Immature natural killer cell (primary cell): ENCODE measurements at regions not wholly inside any gene's neighbourhood (a gene's known extent, or its start where the extent isn't known, plus 50 kb on each side); places are given as distances from the start of the nearest gene placed in this dataset.
A peak's percentile ranks its signal among the peaks of the same experiment; 100 is the strongest.

Source experiments
- DNase-seq, 3 donors: peaks; one replicate each; pipeline ENCODE4 v3.0.0; 2022; ENCODE audit warnings: mixed read lengths in 1 of 3
- H3K27ac Mint-ChIP-seq, 6 donors: one replicate each; pipeline ENCODE4 v1.8.0; 2020; ENCODE audit warnings: mixed read lengths in 6 of 6, mild to moderate bottlenecking in 5 of 6, inconsistent platforms in 4 of 6, moderate library complexity in 3 of 6
- H3K27me3 Mint-ChIP-seq, 3 donors: one replicate each; pipeline ENCODE4 v1.8.0; 2020 to 2021; ENCODE audit warnings: low read depth in 3 of 3, mild to moderate bottlenecking in 3 of 3, mixed read lengths in 3 of 3, moderate library complexity in 3 of 3, inconsistent platforms in 1 of 3
- H3K36me3 Mint-ChIP-seq, 3 donors: one replicate each; pipeline ENCODE4 v1.8.0; 2020; ENCODE audit warnings: mixed read lengths in 3 of 3, inconsistent platforms in 2 of 3, mild to moderate bottlenecking in 2 of 3
- H3K4me1 Mint-ChIP-seq, 2 donors: one replicate each; pipeline ENCODE4 v1.8.0; 2020; ENCODE audit warnings: inconsistent platforms in 2 of 2, mild to moderate bottlenecking in 2 of 2, mixed read lengths in 2 of 2, moderate library complexity in 1 of 2
- H3K4me3 Mint-ChIP-seq, 5 donors: one replicate each; pipeline ENCODE4 v1.8.0; 2020; ENCODE audit warnings: mild to moderate bottlenecking in 5 of 5, mixed read lengths in 5 of 5, inconsistent platforms in 3 of 5, moderate library complexity in 3 of 5
- H3K9me3 Mint-ChIP-seq, 6 donors: one replicate each; pipeline ENCODE4 v1.8.0; 2020; ENCODE audit warnings: mild to moderate bottlenecking in 6 of 6, mixed read lengths in 6 of 6, inconsistent platforms in 4 of 6, moderate library complexity in 3 of 6

DNA sequence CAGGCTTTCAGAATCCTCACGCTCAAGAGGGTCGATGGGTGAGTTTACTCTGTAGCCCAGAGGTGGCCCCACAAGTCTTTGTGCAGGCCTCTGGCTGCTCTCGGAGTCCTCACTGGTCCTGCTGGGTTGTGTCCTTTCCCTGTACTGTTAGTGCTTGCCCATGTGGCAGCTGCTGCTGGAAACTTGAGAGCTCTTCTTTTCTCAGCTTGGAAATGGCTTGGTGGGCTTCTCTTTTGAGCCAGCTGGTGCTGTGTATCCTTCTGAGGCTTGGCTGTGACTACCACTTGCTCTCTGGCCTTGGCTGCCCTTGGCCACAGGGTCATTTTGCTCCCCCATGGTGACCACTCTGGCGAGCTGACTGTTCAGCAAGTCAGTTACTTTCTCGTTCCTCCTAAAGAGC is 82.2 kb upstream of the LMO4 start:
- Mint-ChIP-seq H3K27ac (no peak overlapping the region), H3K4me1 (no peaks in the 10 kb centered on the region), H3K9me3 (peaks cover 0 to 3% (median 0%) of the 10 kb centered on the region in 6 donors), H3K4me3 (no peak overlapping the region), H3K36me3 (peaks cover 0 to 4% (median 0%) of the 10 kb centered on the region in 3 donors), H3K27me3 (peaks cover 2 to 6% (median 2%) of the 10 kb centered on the region in 3 donors)
- DNase-seq, result no peak

- peaks cover 0 to 3% (median 0%) of the 10 kb centered on the region in 6 donors for H3K9me3 Mint-ChIP-seq
- H3K36me3 Mint-ChIP-seq, result peaks cover 0 to 4% (median 0%) of the 10 kb centered on the region in 3 donors
- H3K4me1 Mint-ChIP-seq, result no peaks in the 10 kb centered on the region
- H3K27ac Mint-ChIP-seq, result no peak overlapping the region
- H3K27me3 Mint-ChIP-seq, result peaks cover 3 to 9% (median 6%) of the 10 kb centered on the region in 3 donors
- DNase-seq, result no peak
- no peak overlapping the region for H3K4me3 Mint-ChIP-seq
Measured at GRCh38 chr1:87249803-87250202, 78.9 kb upstream of the LMO4 start.

DNA sequence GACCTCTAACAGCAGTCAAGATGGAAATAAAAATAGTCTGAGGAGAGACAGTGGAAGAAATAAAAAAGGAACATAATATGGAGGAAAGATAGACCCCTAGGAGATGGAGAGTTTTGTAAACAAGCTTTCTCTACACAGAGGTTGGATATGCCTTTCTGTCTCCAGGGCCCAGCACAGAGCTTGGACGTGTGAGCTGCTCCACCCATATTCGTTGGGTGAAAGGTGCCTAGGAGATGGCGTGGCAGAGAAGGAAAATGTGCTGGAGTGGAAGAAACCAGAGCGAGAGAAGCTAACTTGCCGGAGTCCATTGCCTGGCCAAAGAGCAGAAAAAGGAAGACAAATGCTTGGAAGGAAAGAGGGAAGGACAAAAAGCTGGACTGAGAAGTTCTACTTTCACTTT is 78.3 kb upstream of the LMO4 start:
- no peak overlapping the region for H3K4me3 Mint-ChIP-seq
- no peak overlapping the region for H3K27ac Mint-ChIP-seq
- peaks cover 3 to 9% (median 6%) of the 10 kb centered on the region in 3 donors for H3K27me3 Mint-ChIP-seq
- no peak for DNase-seq
- H3K9me3 Mint-ChIP-seq, result peaks cover 0 to 3% (median 0%) of the 10 kb centered on the region in 6 donors
- H3K4me1 Mint-ChIP-seq, result no peaks in the 10 kb centered on the region
- H3K36me3 Mint-ChIP-seq, result peaks cover 0 to 4% (median 0%) of the 10 kb centered on the region in 3 donors

DNA sequence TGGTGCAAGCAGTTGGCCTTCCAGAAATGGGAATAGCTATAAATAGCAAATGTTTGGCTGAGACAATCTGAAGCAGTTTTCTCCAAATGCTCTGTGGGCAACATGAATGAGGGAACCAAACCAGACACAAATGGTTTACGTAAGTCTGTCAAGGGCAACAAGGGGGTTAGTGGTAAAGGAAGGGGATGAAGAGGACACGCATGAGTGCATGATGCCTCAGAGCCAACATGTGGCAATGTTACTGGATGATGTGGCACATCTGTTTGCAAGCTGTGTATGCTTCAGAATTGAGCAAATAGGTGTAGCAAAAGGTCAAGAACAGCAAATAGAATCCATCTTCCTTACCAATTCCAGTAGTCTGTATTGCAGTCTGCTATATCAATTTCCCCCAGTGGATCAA is 76.3 kb upstream of the LMO4 start:
- Mint-ChIP-seq H3K27ac (no peak overlapping the region), H3K27me3 (peaks cover 3 to 12% (median 4%) of the 10 kb centered on the region in 3 donors)

GRCh38 chr1:87262688-87263087 is 66.0 kb upstream of the LMO4 start:
- Mint-ChIP-seq H3K27ac (no peak overlapping the region), H3K4me3 (no peak overlapping the region), H3K27me3 (peaks cover 0 to 5% (median 2%) of the 10 kb centered on the region in 3 donors), H3K4me1 (no peaks in the 10 kb centered on the region), H3K9me3 (peaks cover 0 to 3% (median 0%) of the 10 kb centered on the region in 6 donors), H3K36me3 (no peaks in the 10 kb centered on the region)
- DNase-seq, result no peak

More for the DNA sequence above, 76.3 kb upstream of the LMO4 start:
- H3K36me3 Mint-ChIP-seq, result peaks cover 0 to 4% (median 0%) of the 10 kb centered on the region in 3 donors
- no peak overlapping the region for H3K4me3 Mint-ChIP-seq
- no peaks in the 10 kb centered on the region for H3K4me1 Mint-ChIP-seq
- DNase-seq, result no peak
- no peaks in the 10 kb centered on the region for H3K9me3 Mint-ChIP-seq

DNA sequence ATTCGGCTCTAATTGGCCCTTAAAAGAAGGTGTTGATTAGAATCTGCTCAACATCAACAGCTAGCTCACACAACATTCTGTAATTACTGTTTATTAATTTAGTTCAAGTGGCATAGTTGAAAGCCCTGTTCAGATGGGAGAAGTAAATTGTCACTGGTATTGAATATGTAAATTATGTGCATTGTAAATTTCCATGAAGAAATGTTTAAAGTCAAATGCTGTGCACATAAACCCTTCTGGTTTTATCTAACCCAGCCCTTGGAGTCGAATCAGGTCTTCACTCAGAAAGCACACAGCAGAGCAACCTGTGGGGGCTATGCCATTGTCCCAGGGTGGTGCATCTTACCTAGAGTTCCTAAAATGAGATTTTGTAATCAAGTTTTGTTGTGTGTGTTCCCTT is 65.4 kb upstream of the LMO4 start:
- Mint-ChIP-seq H3K4me1 (no peaks in the 10 kb centered on the region), H3K36me3 (no peaks in the 10 kb centered on the region), H3K9me3 (peaks cover 0 to 4% (median 0%) of the 10 kb centered on the region in 6 donors), H3K27ac (no peak overlapping the region), H3K27me3 (peaks cover 0 to 2% (median 0%) of the 10 kb centered on the region in 3 donors), H3K4me3 (no peak overlapping the region)
- no peak for DNase-seq

GRCh38 chr1:87263785-87264184 is 64.9 kb upstream of the LMO4 start:
- H3K27ac Mint-ChIP-seq, result no peak overlapping the region

DNA sequence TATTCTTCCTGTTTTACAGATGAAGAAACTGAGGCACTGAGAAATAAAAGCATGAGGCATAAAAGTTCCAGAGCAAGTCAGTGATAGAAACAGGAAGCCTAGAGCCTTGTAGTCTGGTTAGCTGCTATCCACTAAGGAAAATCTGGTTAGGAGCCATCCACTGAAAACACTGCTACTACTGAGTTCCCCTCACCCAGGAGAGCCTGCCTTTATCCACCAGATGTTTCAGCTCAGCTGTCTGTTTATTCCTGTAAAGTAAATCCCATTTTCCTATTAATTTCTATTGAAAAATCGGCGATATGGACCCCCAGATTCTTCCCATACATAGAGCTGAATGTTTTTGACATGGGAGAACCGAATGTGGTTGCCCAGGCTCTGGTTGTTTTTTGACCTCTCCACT is 63.7 kb upstream of the LMO4 start:
- Mint-ChIP-seq H3K4me1 (no peaks in the 10 kb centered on the region), H3K9me3 (peaks cover 0 to 3% (median 0%) of the 10 kb centered on the region in 6 donors), H3K36me3 (no peaks in the 10 kb centered on the region), H3K27ac (no peak overlapping the region), H3K27me3 (peaks cover 0 to 2% (median 0%) of the 10 kb centered on the region in 3 donors), H3K4me3 (no peak overlapping the region)
- DNase-seq, result no peak

More at GRCh38 chr1:87263785-87264184, 64.9 kb upstream of the LMO4 start:
- H3K27me3 Mint-ChIP-seq, result peaks cover 0 to 2% (median 0%) of the 10 kb centered on the region in 3 donors
- peaks cover 0 to 5% (median 0%) of the 10 kb centered on the region in 6 donors for H3K9me3 Mint-ChIP-seq
- DNase-seq, result no peak
- no peaks in the 10 kb centered on the region for H3K36me3 Mint-ChIP-seq
- no peak overlapping the region for H3K4me3 Mint-ChIP-seq
- no peaks in the 10 kb centered on the region for H3K4me1 Mint-ChIP-seq

DNA sequence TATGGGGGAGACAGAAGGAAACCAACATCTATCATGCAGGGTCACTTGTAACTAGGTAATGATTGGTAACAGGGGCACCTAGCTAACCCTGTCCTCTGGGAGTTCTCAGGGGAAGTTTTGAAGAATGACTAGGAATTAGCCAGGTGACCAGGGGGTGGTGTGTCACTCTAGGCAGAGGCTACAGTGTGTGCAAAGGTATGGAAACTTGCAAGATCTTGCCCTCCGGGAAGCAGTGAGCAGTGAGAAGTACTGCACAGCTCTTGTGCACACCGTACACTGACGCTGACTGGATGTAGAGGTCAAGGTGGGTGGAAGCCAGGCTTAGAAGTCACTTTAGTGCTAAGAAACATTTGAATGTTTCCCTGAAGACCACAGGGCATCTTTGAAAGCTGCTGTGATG is 62.9 kb upstream of the LMO4 start:
- Mint-ChIP-seq H3K36me3 (no peaks in the 10 kb centered on the region), H3K4me3 (no peak overlapping the region), H3K4me1 (no peaks in the 10 kb centered on the region), H3K27ac (no peak overlapping the region), H3K9me3 (peaks cover 0 to 3% (median 0%) of the 10 kb centered on the region in 6 donors), H3K27me3 (peaks cover 0 to 2% (median 0%) of the 10 kb centered on the region in 3 donors)
- no peak for DNase-seq

DNA sequence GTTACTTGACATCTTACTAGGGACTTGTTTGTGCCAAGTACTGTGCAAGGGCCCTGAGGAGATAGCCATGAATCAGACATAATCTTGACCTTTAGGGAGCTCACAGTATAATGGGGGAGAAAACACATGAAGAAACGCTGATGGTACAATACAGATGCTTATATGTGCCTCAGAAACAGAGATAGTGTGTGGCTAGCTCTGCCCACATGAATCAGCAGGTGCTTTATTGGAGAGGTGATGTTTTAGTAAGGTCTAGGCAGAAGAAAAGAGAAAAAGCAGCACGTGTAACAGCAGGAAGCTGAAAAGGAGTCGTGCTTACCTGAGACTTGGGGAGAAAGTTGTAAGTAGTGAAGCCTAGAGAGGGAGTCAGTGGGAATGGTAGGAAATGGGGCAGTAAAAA is 60.6 kb upstream of the LMO4 start:
- H3K27me3 Mint-ChIP-seq, result peaks cover 2 to 4% (median 2%) of the 10 kb centered on the region in 3 donors

DNA sequence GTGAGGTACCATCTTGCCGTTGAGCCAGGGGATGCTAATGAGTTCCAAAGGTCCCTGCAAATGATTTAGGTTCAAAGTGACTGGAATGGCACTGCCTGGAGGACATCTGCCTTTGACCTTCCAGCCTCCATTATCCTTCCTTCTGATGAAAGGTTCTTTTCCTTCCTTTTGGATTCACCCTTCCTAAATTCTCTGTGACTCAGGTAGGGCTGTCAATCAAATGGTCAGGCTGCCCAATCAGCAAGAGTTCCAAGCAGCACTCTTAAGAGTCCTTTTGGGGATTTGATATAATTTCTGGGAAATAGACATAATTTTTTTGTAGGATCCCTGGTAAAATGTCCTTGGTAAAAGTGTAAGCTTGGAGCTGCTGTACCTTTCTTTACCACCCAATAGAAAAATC is 58.8 kb upstream of the LMO4 start:
- H3K4me3 Mint-ChIP-seq, result no peak overlapping the region
- H3K27ac Mint-ChIP-seq, result no peak overlapping the region
- DNase-seq, result no peak
- H3K27me3 Mint-ChIP-seq, result peaks cover 2 to 9% (median 2%) of the 10 kb centered on the region in 3 donors
- no peaks in the 10 kb centered on the region for H3K4me1 Mint-ChIP-seq
- H3K9me3 Mint-ChIP-seq, result peaks cover 0 to 3% (median 0%) of the 10 kb centered on the region in 6 donors
- H3K36me3 Mint-ChIP-seq, result no peaks in the 10 kb centered on the region

More for the DNA sequence above, 60.6 kb upstream of the LMO4 start:
- Mint-ChIP-seq H3K4me1 (no peaks in the 10 kb centered on the region), H3K27ac (no peak overlapping the region), H3K9me3 (peaks cover 0 to 3% (median 0%) of the 10 kb centered on the region in 6 donors), H3K4me3 (no peak overlapping the region), H3K36me3 (no peaks in the 10 kb centered on the region)
- no peak for DNase-seq

- Mint-ChIP-seq H3K4me3 (no peak overlapping the region), H3K27me3 (peaks cover 0 to 9% (median 6%) of the 10 kb centered on the region in 3 donors), H3K9me3 (peaks cover 0 to under 1% (median 0%) of the 10 kb centered on the region in 6 donors), H3K27ac (no peak overlapping the region), H3K4me1 (peaks cover 0 to 1% of the 10 kb centered on the region in 2 donors), H3K36me3 (no peaks in the 10 kb centered on the region)
- no peak for DNase-seq
Measured at GRCh38 chr1:87273291-87273690, 55.4 kb upstream of the LMO4 start.

- Mint-ChIP-seq H3K4me1 (peaks cover 4 to 17% of the 10 kb centered on the region in 2 donors), H3K9me3 (no peaks in the 10 kb centered on the region), H3K36me3 (no peaks in the 10 kb centered on the region), H3K4me3 (no peak overlapping the region), H3K27me3 (peaks cover 0 to 9% (median 6%) of the 10 kb centered on the region in 3 donors), H3K27ac (no peak overlapping the region)
- DNase-seq, result no peak
Measured at GRCh38 chr1:87274851-87275250, 53.8 kb upstream of the LMO4 start.

GRCh38 chr1:87278825-87279535 is 49.7 kb upstream of the LMO4 start:
- peak overlapping the region in 1 of 5 donors; percentile 7 for H3K4me3 Mint-ChIP-seq
- no peak for DNase-seq
- no peaks in the 10 kb centered on the region for H3K9me3 Mint-ChIP-seq
- no peak overlapping the region for H3K27ac Mint-ChIP-seq
- peaks cover 4 to 19% of the 10 kb centered on the region in 2 donors for H3K4me1 Mint-ChIP-seq
- peaks cover 0 to 4% (median 3%) of the 10 kb centered on the region in 3 donors for H3K27me3 Mint-ChIP-seq
- H3K36me3 Mint-ChIP-seq, result no peaks in the 10 kb centered on the region
